OCI-LY3 (cell line): ENCODE measurements at regions not wholly inside any gene's neighbourhood (a gene's known extent, or its start where the extent isn't known, plus 50 kb on each side); places are given as distances from the start of the nearest gene placed in this dataset.

Source experiments
- H2AFZ ChIP-seq: fragments of 200-600, 300-600 bp; shearing (Covaris generic); 2 replicates; pipeline ENCODE4 v1.6.0; 2014; ENCODE audit warnings: antibody characterized with exemption, low read depth, low read length
- H3K27ac ChIP-seq: fragments of 200-600, 300-600 bp; sonication (generic); 2 replicates; pipeline ENCODE4 v1.5.1; 2014; ENCODE audit warnings: mild to moderate bottlenecking, low read length, moderate library complexity, mixed read lengths
- H3K27me3 ChIP-seq: fragments of 200-600, 300-600 bp; sonication (generic); 2 replicates; pipeline ENCODE4 v1.6.1; 2014; ENCODE audit warnings: low read depth, low read length, mixed read lengths
- H3K36me3 ChIP-seq: fragments of 200-600, 300-600 bp; sonication (generic); replicated peaks from 2 replicates; pipeline ENCODE3; 2014; ENCODE audit warnings: low read depth, low read length, mixed read lengths
- H3K4me1 ChIP-seq: fragments of 300-600, 200-600 bp; sonication (generic); 2 replicates; pipeline ENCODE4 v1.6.1; 2014; ENCODE audit warnings: low read length, mixed read lengths
- H3K4me2 ChIP-seq: fragments of 200-600, 300-600 bp; sonication (generic); 2 replicates; pipeline ENCODE4 v1.6.1; 2014; ENCODE audit warnings: low read length, mixed read lengths
- H3K4me3 ChIP-seq: fragments of 300-600, 200-600 bp; sonication (generic); 2 replicates; pipeline ENCODE4 v1.5.1; 2014; ENCODE audit warnings: antibody characterized with exemption, mild to moderate bottlenecking, low read length, moderate library complexity
- H3K79me2 ChIP-seq: fragments of 300-600, 200-600 bp; shearing (Covaris generic); 2 replicates; pipeline ENCODE4 v1.6.1; 2014; ENCODE audit warnings: mild to moderate bottlenecking, low read length, mixed read lengths
- H3K9ac ChIP-seq: fragments of 300-600, 200-600 bp; shearing (Covaris generic); 2 replicates; pipeline ENCODE4 v1.6.0; 2014; ENCODE audit warnings: mild to moderate bottlenecking, low read length, moderate library complexity
- H3K9me3 ChIP-seq: fragments of 200-600, 300-600 bp; shearing (Covaris generic); 2 replicates; pipeline ENCODE4 v1.6.1; 2014; ENCODE audit warnings: low read length, mixed read lengths; ENCODE audit not compliant: insufficient read depth
- H4K20me1 ChIP-seq: fragments of 200-600, 300-600 bp; sonication (generic); 2 replicates; pipeline ENCODE4 v1.6.1; 2016; ENCODE audit warnings: low read length, mixed read lengths; ENCODE audit not compliant: insufficient read depth
- CTCF ChIP-seq: fragments of 200-600, 300-600 bp; sonication (generic); IDR thresholded peaks from 2 replicates; pipeline ENCODE4 v1.5.1; 2014; ENCODE audit warnings: antibody characterized with exemption, low read length, low read depth
- EZH2phosphoT487 ChIP-seq: fragments of 200-600 bp; shearing (Covaris generic); IDR thresholded peaks from 2 replicates; pipeline ENCODE4 v1.6.1; 2018; ENCODE audit warnings: antibody characterized with exemption, mixed run types, low read depth

DNA sequence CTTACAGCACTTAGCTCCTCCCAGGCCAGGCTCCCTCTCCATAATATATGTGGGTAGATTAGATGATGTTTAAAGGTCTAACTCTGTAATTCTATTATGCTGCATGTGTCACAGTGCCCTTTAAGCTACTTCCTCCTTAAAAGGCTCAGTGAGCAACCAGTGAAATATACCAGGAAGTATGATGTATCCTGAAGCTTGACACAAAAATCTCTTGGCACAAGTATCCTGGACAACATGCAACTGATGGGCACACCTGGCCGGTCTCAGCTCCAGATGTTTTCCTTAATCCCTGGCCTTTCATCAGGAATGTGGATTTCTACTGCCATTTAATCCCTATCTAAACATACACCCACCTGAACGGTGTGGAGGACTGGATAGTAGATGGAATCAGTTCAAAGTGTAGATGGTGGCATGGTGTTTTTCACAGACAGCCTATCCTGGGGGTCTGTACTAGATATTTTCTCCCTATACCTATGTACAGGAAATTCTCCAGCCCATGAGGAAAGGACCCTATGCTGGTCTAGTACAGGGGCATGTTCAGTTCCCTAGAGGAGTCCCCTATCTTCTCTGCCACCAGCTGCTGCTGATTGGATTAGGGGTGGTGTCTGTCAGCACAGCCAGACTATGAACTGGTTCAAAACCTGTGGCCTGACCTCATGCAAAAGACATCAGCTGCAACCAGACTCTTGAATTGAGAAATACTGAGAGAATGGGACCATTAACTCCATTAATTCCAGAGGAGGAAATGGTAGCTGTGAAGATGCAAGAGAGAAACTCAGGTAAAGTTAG is 59.4 kb upstream of the CITED2 start:
- H3K4me1 ChIP-seq = peaks cover 14% of the 10 kb centered on the region
- no peak overlapping the region for H3K4me3 ChIP-seq
- TF ChIP-seq EZH2phosphoT487 (no peak), CTCF (no peak)
- peak overlapping the region; percentile 25 for H3K4me2 ChIP-seq
- H2AFZ ChIP-seq = peak overlapping the region; percentile 98
- H3K9me3 ChIP-seq = no peaks in the 10 kb centered on the region
- no peaks in the 10 kb centered on the region for H3K27me3 ChIP-seq
- no peaks in the 10 kb centered on the region for H3K36me3 ChIP-seq
- H3K9ac ChIP-seq = no peak overlapping the region
- H3K27ac ChIP-seq = no peak overlapping the region
- no peaks in the 10 kb centered on the region for H4K20me1 ChIP-seq
- H3K79me2 ChIP-seq = no peaks in the 10 kb centered on the region

DNA sequence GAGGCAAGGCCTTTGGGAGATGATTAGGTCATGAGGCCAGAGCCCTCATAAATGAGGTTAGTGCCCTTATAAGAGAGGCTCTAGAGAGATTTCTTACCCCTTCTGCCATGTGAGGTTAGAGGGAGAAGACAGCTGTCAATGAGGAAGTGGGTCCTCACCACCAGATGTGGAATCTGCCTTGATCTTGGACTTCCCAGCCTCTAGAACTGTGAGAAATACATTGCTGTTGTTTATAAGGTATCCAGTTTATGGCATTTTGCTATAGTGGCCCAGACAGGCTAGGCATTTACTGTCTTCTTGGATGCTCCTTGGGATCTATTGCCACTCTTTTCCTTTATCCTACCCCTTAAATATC is 57.1 kb upstream of the CITED2 start:
- Histone ChIP-seq H3K4me1 (peaks cover 14% of the 10 kb centered on the region), H4K20me1 (no peaks in the 10 kb centered on the region)

GRCh38 chr6:139430899-139431601 is 56.6 kb upstream of the CITED2 start:
- H3K4me2 ChIP-seq = no peak overlapping the region
- H3K36me3 ChIP-seq = no peaks in the 10 kb centered on the region
- H2AFZ ChIP-seq = no peak overlapping the region
- H3K27me3 ChIP-seq = no peaks in the 10 kb centered on the region
- no peak overlapping the region for H3K9ac ChIP-seq
- H3K4me1 ChIP-seq = peaks cover 14% of the 10 kb centered on the region
- TF ChIP-seq CTCF = no peak
- TF ChIP-seq EZH2phosphoT487 = no peak
- H3K27ac ChIP-seq = no peak overlapping the region
- H4K20me1 ChIP-seq = no peaks in the 10 kb centered on the region
- no peaks in the 10 kb centered on the region for H3K9me3 ChIP-seq
- H3K4me3 ChIP-seq = no peak overlapping the region
- H3K79me2 ChIP-seq = no peaks in the 10 kb centered on the region

More for the DNA sequence above, 57.1 kb upstream of the CITED2 start:
- Histone ChIP-seq H3K9ac (no peak overlapping the region), H3K27me3 (no peaks in the 10 kb centered on the region), H3K9me3 (no peaks in the 10 kb centered on the region), H3K4me2 (no peak overlapping the region), H3K79me2 (no peaks in the 10 kb centered on the region), H2AFZ (no peak overlapping the region), H3K36me3 (no peaks in the 10 kb centered on the region), H3K27ac (no peak overlapping the region), H3K4me3 (no peak overlapping the region)
- TF ChIP-seq EZH2phosphoT487 (no peak), CTCF (no peak)

DNA sequence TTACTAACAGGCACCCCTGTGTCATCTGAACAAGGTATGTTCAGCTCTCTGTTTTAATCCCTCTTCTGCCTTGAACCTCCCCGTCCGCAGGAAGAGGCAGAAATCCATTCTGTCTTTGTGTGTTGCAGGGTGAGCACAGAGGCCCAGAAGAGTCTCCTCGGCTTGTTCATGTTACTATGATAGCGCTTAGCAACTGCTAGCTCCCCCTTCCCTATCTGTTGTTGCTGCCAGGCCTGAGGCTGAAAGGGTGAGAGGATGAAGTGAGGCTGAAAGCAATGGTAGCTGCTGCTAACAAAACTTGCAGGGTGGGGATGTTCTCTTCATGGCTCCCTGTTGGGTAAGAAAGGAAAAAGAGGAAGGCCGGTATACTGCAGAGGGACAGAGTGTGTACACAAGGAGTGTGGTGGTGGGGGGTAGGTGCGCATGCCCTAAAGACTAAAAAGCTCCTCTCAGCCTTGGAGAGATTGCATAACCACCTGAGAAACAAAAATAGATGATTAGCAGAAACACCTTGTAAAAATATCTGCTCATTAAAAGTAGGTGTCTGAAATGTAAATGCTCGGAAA is 55.2 kb upstream of the CITED2 start:
- no peaks in the 10 kb centered on the region for H3K27me3 ChIP-seq
- no peaks in the 10 kb centered on the region for H3K36me3 ChIP-seq
- peaks cover 14% of the 10 kb centered on the region for H3K4me1 ChIP-seq
- H3K9me3 ChIP-seq = no peaks in the 10 kb centered on the region
- no peaks in the 10 kb centered on the region for H3K79me2 ChIP-seq
- H3K4me3 ChIP-seq = no peak overlapping the region
- H4K20me1 ChIP-seq = no peaks in the 10 kb centered on the region
- no peak for TF ChIP-seq EZH2phosphoT487
- no peak for TF ChIP-seq CTCF
- no peak overlapping the region for H3K27ac ChIP-seq
- H3K4me2 ChIP-seq = no peak overlapping the region
- no peak overlapping the region for H2AFZ ChIP-seq
- H3K9ac ChIP-seq = no peak overlapping the region
